ENCODE measurements at regions not wholly inside any gene's neighbourhood (a gene's known extent, or its start where the extent isn't known, plus 50 kb on each side); places are given as distances from the start of the nearest gene placed in this dataset.

DNA sequence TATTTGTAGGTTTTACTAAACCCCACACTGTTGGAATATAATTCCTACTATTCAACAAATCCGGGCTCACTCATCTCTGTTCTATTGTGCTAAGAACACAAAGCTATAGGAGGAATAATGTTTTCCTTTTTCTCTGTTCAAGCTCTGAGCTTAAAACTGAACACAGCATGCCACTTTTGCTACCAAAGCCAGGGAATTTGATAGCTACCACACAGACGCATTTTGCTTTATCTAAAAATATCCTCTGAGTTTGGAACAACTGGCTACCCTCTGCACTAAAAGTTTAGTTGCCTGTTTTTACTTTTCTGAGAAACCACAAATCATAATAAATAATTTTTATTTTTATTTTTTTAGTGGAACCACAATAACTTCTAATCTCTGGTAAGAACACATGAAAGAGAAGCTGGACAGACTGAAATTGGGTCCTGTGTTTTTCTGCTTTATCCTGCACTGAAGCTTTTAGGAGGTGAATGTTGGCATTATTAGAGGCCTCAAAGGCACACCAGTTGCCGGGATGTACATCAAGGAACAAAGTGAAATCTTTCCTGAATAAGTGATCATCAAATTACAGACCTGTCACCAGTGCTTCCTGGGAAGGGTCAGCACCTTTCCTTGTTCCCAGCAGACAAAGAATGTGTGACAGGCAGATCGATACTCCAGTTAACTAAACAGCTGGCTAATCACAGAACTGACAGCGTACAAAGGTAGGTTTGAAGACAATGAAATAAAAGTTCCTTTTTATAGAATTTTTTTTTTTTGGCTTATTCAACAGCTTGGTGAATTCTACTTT lies 523.2 kb upstream of the TENM4 start:
- no peak for DNase-seq

DNA sequence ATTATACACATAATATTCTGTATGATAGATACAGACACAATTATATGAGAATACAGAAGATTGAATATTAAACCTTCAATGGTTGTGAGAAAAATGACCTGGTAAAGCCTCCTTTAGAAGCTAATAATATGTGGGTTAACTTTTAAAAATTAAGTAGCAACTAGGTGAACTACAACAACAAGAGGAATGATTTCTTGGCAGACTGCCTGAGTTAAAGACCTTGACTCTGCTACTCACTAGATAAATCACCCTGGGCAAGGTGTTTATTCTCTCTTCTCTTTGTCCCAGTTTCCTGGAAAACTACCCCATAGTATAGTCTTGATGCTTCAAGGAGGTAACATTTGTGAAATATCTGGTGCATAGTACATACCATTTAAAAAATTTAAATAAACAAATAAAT lies 519.6 kb upstream of the TENM4 start:
- no peak for DNase-seq

DNA sequence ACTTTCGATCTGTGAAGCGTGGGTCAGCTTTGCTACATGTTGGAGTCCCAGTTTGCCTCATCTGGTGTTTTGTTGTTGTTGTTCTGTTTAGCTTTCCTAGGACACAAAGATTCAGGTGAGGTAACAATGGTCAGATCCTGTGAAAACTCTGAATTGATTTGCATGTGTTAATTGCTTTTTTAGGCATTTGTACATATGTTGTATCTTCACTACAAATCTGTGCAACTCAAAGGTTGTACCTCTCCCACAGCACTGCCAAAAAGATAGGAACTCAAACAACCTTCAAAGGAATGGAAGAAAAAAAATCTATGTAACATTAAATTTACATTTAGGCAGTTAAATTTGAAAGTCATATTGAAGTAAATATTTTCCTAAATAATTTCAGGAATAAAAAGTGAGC lies 518.5 kb upstream of the TENM4 start:
- no peak for DNase-seq

DNA sequence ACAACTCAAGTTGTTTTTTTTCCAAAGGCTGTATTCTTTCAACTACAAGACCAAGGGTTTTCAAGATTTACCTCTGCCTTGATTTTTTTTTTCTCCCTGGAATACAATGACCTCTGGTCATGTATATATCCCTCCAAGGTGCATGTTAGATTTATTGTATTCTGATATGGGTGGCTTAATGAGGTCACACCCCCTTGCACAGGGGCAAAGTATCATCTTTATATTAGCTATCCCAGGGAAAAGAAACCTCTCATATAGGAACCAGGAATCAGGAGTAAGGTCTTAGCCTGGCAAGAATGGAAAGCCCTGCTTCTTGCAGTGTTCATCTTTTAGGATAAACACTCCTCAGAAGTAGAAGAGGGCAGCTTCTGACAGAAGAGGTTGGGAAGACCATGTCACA lies 516.9 kb upstream of the TENM4 start:
- no peak for DNase-seq

DNA sequence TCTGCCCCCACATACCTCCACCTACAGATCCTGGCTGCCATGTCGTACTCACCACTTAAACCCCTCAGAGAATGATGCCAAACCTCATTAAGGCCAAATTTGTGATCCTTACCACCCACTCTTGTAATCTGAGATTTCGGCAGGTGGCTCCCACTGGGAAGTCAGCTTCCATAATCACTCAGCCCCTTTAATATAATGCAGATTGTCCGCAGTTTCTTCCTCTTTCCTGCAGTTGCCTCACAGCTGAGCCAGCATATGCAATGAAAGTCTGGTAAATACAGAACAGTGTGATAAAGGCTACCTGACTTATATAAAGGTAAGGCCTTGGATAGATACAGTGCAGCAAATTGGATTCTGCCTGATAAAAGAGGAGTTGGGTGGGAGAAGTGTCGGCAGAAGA lies 515.2 kb upstream of the TENM4 start:
- DNase-seq: no peak

DNA sequence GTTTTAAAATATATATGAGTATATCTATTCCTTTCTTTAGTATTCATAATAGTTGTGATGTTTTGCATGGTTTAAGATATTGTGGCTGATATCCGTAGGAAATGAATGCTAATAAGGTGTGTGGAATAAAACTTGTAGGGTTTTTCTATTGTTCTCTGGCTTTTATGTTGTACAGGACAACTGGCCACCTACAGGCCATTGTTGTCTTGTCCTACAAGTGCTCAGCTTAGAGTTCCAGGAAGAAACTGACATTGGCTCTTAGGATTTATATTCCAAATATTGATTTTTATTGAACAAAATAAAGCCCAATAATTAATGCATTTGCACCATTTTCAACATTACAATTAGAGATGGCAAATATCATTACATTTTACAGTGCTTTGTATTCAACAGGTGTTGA lies 512.8 kb upstream of the TENM4 start:
- no peak for DNase-seq

DNA sequence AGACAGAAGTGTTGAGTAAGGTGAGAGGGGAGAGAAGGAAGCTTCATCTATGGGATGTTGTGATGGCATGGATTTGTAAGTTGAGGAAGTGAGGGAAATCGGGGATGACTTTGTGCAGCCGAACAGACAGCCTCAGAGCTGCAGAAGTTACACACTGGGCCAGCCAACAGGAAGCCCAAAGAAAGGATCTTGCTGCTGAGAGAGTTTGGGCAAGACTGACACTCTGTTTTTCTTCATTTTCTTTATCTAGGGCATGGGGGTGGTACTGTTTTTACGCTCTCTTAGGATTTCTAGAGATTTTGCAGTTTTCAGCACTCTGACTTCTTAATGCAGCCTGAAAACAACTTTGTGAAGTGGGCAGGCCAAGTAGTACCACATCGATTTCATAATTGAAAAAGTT lies 509.9 kb upstream of the TENM4 start:
- DNase-seq: no peak

DNA sequence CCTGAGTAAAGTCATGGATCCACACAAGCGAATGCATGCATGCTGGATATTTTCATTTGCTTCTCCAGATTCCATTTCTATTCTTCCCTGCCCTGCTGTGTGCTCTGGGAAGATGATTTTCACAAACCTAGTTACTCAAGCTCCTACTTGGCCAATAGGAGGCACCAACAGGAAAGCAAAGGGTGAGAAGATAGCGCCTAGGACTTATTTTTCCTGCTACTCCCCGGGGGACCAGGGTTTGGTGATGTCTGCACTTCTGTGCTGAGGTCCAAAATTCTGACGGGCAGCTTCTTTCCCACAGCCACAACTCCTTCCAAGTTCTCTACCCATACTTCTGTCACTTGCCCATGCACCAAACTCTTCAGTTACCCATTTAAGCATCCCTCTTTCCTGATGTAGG lies 509.3 kb upstream of the TENM4 start:
- no peak for DNase-seq

DNA sequence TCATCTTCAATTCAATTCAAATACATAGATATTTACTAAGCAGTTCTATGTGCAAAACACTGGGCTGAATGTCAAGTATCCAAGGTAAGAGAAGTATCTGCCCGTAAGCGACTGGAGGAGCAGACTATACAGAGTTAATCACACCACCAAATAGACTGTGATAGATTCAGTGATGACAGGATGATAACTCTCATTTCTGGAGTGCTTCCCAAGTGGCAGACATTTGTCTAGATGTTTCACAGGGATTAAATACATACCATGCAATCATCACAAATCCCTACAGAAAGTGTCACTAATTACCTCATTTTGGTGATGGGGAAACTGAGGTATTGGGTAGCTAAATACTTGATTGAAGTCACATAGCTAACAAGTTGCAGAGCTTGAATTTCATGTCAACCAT lies 508.7 kb upstream of the TENM4 start:
- no peak for DNase-seq

DNA sequence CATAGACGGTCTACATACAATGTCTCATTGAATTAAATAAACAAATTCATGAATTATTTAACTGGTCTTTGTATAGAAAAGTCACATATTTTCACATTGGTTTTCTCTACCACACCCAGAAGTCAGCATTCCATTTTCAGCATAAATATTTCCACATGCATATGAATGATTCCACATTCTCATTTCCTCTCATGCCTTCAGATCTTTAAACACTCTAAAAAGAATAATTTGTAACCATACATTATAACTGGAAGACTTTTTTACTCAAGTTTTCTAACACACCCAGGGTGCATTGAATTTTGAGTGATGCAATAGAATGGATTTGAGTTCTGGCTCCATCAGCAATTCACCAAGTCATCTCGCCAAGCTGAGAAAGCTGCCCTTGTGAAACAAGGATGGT lies 501.8 kb upstream of the TENM4 start:
- no peak for DNase-seq

DNA sequence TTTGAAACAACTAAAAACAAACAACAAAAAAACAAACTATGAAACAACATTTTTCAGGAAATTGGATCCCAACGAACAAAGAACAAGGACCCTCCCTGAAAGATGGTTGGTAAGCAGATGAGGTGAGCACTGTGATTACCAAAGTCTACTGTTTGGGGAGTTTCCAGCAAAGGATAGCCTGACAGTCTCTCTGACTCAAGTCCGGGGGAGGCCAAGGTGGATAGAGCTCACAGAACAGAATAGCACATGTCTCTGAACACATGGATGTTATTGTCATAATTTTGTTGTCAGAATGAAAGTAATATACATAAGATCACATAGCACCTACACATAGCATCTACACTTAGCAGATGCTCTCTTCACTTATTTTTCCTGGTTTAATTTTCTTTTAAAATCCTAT lies 501.3 kb upstream of the TENM4 start:
- no peak for DNase-seq

DNA sequence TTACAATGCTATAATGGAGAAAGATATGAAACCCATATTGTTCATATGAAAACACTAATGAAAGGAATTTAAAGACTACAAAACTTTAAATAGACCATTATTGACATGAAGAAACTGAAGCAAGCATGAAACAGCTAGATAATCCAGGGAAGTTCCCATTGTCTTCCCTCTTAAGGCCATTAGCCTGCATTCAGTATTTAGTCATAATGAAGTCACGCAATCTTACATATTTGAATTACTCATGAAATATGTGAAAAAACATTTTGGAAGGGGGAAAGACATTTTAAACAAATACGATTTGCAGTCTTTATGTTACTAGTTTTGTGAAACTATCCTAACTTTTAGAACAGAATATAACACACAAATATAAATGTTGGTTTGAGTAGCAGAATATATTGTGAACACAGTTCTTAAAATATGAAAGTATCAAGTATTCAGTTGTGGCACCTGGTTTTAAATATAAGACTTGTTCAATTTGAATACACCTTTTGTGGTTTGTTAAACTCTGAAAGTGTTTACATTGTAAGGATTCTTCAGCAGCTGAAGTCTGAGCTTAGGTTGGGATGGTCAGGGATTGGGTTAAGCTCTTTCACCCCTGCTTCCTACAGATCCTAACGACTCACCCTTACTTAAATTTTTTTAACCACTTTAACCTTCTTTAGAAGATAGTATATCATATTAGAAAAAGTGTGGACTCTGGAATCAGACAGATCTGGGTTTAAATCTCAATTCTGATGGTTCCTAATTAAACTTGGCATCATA lies 500.3 kb upstream of the TENM4 start:
- no peak for DNase-seq

DNA sequence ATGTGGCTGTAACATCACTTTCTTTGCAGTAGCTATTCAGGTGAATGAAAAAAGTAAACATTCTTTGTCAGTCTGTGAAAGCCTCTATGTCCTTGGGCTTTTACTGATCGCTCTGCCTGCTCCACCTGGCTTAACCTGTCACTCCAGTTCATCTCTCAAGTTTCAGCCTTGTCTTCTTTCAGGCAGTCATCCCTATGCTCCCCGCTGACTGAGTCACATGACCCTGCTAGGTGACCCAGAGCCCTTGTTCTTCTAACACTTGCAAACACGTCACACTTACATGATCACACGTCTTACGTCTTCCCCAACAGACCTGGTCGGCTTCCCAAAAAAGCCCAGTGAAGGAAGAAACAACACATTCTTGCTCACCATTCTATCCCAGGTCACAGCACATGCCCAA lies 499.3 kb upstream of the TENM4 start:
- DNase-seq: no peak

DNA sequence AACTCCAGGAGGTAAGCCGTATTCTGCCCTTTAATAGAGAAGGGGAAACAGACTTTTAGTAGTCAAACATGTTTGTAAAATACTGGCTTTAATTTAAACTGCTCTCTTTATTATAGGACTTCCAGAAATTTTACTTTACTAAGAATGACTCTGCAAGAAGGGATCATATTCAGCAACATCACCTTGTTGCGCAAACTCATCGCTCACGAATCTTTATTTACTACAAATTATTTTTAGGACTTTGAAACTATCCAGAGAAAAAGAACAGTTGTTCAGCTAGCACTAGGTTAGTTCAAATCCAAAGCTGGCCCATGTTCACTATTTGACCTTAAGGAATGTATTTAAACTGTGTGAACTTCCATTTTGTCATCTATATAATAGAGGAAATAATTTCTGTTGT lies 498.3 kb upstream of the TENM4 start:
- no peak for DNase-seq

DNA sequence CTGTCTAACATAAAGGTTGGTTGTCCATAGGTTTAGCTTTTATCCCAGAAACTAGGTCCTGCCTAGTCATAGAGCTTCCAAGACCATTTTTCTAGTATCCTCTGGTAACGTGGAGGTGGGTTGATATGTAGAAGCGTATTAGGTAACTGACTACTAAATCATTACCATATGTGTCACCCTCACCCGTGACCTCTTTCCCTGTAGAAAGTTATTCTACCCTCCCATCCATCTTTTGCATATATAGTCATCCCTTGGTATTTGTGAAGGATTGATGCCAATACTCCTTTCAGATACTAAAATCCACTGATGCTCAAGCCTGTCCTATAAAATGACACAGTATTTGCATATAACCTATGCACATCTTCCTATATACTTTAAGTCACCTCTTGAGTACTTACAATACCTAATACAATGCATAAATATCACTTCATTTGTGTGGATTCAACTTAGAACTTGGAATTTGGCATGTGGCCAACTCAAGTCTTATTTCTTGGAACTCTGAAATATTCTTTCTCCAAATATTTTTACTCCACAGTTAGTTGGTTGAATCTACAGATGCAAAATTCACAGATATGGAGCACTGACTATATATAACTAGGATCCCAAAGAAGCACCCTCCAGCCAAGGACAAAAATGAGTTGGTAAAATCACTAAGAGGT lies 497.0 kb upstream of the TENM4 start:
- DNase-seq: no peak

DNA sequence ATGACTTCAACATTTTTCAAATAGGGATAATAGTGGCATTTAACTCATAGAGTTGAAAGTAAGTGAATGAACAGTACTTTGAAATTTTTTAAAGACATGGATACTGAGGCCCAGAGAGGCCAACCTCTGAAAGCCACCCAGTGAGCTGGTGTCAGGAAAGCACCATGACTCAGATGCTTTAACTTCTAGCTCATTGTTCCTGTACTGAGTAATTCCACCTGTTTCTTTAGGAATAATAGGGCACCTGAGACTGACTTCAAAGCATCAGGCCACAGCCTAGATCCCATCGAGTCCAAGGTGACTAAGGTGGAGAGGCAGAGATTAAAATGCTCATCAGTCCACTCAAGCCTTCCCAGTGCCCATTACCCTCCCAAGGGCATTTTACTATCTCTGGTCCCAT lies 491.8 kb upstream of the TENM4 start:
- no peak for DNase-seq

DNA sequence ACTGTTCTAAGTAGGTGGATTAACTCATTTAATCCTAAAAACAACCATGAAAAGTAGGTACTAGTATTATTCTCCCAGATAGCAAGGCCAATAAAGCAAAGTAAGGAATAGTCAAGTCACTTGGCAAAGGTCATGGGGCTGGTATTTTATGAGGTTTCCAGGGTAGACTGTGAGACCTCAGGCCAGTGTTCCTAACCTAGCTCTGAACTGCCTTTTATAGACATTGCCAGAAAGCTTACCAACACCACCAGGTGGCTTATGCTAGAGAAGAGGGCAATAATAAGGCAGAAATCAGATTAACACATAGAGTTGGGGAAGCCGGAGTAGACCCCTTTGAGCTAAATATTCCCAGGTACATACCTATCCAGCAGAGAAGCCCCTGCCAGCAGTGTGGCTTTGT lies 490.9 kb upstream of the TENM4 start:
- DNase-seq: no peak

DNA sequence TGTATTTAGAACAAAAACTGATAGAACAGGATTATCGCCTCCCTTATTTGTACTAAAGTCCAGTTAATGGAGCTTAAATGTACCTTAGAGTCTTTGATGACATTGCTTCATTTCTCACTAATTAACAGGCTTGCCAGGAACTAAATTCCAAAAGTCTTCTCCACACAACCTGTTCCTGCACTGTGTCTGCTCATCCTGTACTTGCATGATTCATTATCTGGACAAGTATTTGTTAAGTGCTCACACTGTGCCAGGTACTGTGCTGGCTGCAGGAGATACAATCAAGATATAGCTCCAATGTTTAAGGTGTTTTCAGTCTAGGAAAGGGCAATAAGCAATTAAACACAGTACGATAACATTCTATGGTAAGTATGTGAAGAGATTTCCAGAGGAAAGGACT lies 485.9 kb upstream of the TENM4 start:
- no peak for DNase-seq

DNA sequence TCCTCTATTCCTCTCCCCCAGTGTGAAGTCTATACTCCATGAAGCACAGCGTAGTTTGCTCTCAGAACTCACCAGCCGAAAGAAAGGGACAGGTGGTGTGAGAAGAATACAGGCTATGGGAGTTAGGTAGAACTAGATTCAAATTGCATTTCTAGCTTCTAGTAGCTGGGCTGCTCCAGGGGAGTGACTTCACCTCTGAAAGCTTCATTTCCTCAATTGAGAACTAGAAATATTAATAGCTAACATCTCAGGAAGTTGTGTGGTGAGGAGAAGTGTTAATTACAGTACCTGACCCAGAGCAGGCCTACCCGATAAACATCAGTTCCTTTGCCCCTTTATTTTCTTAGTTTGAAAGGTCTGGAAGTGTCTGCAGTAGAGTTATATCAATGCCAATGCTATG lies 484.7 kb upstream of the TENM4 start:
- DNase-seq: no peak

DNA sequence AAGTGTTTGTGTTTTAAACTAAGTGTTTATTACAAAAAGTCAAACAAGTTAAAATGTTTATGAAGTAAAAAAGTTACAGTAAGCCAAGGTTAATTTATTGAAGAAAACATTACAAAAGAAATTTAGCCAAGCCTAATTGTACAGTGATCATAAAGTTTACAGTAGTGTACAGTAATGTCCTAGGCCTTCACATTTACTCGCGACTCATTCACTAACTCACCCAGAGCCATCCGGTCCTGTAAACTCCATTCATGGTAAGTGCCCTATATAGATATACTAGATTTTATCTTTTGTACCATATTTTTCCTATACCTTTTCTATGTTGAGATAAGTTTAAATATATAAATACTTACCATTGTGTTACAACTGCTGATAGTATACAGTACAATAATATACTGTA lies 481.8 kb upstream of the TENM4 start:
- no peak for DNase-seq

DNA sequence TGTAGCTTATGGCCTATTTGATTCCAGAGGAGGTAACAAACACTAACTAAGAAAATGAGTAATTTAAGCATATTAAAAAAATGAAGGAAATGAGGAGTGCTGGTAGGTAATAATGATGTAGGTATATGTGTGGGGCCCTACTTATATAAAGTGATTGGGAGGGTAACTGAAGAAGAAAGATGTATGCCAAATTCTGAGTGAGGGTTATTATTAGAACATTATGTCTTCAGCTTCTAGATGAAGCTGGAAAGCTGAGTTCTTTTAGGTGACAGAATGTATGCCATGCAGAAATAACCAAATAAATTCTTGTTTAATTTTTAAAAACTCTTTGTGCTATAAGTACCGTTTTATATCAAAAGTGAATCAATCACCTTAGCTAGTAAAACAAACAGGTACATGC lies 479.6 kb upstream of the TENM4 start:
- DNase-seq: no peak

DNA sequence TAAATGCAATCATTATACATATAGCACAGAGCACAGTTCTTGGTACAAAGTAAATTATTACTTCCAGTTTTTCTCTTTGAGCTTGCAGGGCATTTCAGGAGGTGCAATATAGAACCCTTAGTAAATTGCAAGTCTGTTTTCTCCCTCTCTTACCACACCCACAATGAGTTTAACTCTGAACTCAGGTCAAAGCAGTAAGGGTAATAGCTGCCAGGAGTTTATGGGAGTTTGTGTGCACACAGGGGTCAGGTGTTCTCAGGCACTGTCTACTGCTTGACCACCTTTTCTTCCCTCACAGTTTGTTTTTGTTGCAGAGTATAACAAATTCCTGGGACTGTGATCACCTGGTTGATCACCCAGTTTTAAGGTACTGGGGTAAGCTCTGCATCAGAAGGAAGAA lies 478.5 kb upstream of the TENM4 start:
- no peak for DNase-seq

DNA sequence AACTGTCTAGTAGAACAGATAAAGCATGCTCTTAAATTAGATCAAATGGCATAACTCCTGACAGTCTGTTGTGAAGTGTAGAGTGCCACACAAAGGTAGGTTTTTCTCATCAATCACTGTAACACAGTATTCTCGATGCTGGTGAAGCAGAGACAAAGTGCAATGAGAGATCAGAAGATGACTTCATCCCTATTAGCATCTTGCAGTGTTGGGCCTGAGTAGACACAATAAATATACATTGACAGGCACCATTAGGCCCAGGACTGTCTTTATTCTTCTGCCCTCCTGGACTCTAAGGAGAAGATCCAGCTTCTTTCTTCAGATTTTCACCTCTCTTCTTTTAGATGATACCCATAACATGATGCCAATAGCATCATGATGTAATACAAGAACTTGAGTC lies 478.0 kb upstream of the TENM4 start:
- no peak for DNase-seq

DNA sequence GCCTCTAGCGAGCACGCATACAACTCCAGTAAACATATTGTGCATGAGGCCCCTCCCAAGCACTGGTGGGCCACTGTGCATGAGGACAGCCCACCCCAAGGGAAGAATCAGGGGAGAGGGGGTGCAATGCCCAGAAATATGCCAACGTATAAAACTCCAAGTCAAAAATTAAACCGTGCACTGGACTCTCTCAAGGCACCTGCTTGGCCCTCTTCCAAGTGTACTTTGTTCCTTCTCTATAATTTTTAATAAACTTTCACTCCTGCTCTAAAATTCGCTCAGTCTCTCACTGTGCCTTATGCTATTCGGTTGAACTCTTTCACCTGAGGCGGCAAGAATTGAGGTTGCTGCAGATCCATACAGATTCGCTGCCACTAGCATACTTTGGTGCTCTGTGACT lies 465.3 kb upstream of the TENM4 start:
- DNase-seq: no peak

Data from central memory CD4-positive, alpha-beta T cell (primary cell).